Neural progenitor cell (in vitro differentiated cells): ENCODE measurements at regions not wholly inside any gene's neighbourhood (a gene's known extent, or its start where the extent isn't known, plus 50 kb on each side); places are given as distances from the start of the nearest gene placed in this dataset.

ENCODE experiments used
- EZH2 ChIP-seq: fragments of 200-600 bp; sonication (generic); IDR thresholded peaks from 2 replicates; pipeline ENCODE4 v1.6.1; 2017; ENCODE audit warnings: antibody characterized with exemption, mild to moderate bottlenecking, moderate library complexity
- EZH2phosphoT487 ChIP-seq: fragments of 200-600 bp; sonication (generic); IDR thresholded peaks from 2 replicates; pipeline ENCODE4 v1.6.1; 2017; ENCODE audit warnings: antibody characterized with exemption
- TF ChIP-seq, protein P1 (sequence below): fragments of 200-600 bp; sonication (generic); IDR thresholded peaks from 2 replicates; pipeline ENCODE4 v1.5.1; 2017; ENCODE audit warnings: antibody characterized with exemption, mild to moderate bottlenecking

DNA sequence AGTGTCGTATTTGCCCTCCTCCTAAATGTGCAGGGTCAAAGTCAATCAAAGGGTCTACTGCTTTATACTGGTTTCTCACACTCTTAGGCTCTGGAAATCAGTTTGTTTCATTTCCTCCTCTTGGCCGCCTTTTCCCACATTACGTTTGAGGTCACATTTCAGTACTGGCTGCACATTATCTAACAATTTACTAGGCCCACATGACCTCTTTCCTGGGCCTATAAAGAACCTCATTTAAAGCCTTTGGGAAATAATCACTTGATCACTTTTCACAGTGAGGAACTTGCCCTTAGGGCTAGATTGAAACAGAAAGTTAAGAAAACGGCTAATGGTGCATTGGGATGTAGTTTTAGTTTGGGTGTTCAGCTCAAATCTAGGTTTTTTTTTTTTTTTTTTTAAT lies 497.5 kb downstream of the RERGL start:
- TF ChIP-seq, protein P1, sequence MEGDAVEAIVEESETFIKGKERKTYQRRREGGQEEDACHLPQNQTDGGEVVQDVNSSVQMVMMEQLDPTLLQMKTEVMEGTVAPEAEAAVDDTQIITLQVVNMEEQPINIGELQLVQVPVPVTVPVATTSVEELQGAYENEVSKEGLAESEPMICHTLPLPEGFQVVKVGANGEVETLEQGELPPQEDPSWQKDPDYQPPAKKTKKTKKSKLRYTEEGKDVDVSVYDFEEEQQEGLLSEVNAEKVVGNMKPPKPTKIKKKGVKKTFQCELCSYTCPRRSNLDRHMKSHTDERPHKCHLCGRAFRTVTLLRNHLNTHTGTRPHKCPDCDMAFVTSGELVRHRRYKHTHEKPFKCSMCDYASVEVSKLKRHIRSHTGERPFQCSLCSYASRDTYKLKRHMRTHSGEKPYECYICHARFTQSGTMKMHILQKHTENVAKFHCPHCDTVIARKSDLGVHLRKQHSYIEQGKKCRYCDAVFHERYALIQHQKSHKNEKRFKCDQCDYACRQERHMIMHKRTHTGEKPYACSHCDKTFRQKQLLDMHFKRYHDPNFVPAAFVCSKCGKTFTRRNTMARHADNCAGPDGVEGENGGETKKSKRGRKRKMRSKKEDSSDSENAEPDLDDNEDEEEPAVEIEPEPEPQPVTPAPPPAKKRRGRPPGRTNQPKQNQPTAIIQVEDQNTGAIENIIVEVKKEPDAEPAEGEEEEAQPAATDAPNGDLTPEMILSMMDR, result no peak
- TF ChIP-seq EZH2, result no peak
- no peak for TF ChIP-seq EZH2phosphoT487
